Fibroblast of lung (primary cell): ENCODE measurements at regions not wholly inside any gene's neighbourhood (a gene's known extent, or its start where the extent isn't known, plus 50 kb on each side); places are given as distances from the start of the nearest gene placed in this dataset.

Experiments used
- CTCF ChIP-seq, 2 donors: IDR thresholded peaks in 1 of 2; conservative IDR thresholded peaks in 1 of 2; 1 replicate in 1 of 2; 2 replicates in 1 of 2; pipeline ENCODE4 v1.5.1; 2011 to 2012; ENCODE audit warnings: low read length in 2 of 2, control low read depth in 1 of 2, inconsistent platforms in 1 of 2, low read depth in 1 of 2, mild to moderate bottlenecking in 1 of 2
- EZH2 ChIP-seq: IDR thresholded peaks from 2 replicates; pipeline ENCODE4 v1.5.1; 2012; ENCODE audit warnings: low read length, control low read depth, mild to moderate bottlenecking; ENCODE audit errors: missing control alignments

- TF ChIP-seq CTCF (conservative IDR thresholded peaks at IDR 0.05 in 1 of 2, IDR thresholded peaks at IDR 0.05 in 1 of 2; ENCODE audit: low read depth in 1 of 2, low read length in 2 of 2) (no peak), EZH2 (no peak)
These were observed 454.1 kb upstream of the NUDT12 start for GRCh38 chr5:104016646-104017045.
